HG03354 (cell line): ENCODE measurements at regions not wholly inside any gene's neighbourhood (a gene's known extent, or its start where the extent isn't known, plus 50 kb on each side); places are given as distances from the start of the nearest gene placed in this dataset.
"Not testable (repeated sequence)": the region's sequence is repeated elsewhere in the genome, so short reads cannot be mapped to it uniquely, and the experiment has no call there.

Experiments
- ATAC-seq: cut with Tn5 transposase; IDR thresholded peaks from one replicate; pipeline ENCODE4 v1.9.1; 2021; ENCODE audit warnings: mild to moderate bottlenecking; ENCODE audit not compliant: unreplicated experiment, poor library complexity, severe bottlenecking

DNA sequence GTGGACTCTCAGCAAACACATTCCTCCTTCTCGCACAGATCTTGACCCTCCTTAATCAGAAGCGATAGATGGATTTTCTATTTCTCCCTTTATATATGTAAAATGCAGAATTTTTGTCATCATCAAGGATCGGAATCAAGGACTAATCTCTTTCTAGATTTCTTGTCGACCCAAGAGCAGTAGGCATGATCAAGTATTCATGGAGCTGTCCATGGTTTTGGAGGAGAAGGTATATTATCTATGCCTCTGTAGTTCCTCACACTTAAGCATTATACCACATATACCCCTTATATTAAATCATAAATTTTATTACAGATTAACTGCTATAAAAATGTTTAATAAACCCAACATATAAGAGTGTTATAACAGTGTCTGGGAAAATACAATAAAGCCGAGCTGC is 886.8 kb downstream of the NLGN4X start:
- ATAC-seq, result no peak

- ATAC-seq, result no peak
These were observed 891.5 kb downstream of the NLGN4X start for GRCh38 chrX:5337160-5337559.

GRCh38 chrX:5324546-5324945 is 904.1 kb downstream of the NLGN4X start:
- no peak for ATAC-seq

- no peak for ATAC-seq
These were observed 914.5 kb downstream of the NLGN4X start for GRCh38 chrX:5314148-5314547.

- ATAC-seq, result no peak
These were observed 921.3 kb downstream of the NLGN4X start for GRCh38 chrX:5307416-5307815.

DNA sequence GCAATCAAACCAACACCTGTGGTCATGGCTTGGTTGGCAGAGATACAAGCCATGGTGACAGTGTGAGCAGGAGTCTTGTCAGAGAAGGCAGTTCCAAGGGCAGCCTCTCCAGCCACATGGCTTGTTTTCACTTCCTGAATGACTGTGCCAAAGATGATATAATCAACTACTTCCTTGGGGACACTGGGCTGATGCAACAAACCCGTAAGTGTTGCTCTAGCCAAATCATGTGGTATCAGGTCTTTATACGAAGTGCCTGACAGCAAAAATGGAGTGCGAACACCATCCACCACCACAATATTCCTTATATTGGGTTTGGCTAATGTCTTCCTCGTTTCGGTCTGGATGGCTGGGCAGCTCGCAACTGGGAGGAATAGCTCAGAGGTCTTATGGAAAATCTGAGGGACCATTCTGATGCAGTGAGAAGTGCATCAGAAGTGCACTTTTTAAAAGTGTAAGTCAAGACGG is 922.0 kb downstream of the NLGN4X start:
- no peak for ATAC-seq

DNA sequence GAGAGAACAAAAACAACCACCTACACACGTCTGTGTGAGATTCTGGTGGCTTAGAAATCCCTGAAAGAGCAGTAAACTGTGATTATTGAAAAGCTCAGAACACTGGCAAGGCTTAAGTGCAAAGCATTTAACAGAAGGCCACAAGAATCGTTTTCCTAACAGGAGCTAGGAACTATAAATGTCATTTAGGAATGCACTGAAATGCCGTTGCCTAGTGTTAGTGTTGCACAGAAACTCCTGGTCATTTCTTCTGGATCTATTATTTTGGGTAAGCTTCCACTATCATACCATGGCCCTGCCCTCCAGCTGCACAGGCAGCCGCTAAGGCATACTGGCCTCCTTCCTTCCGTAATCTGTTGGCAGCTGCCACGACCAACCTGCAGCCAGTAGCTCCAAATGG is 923.2 kb downstream of the NLGN4X start:
- no peak for ATAC-seq

GRCh38 chrX:5295004-5295403 is 933.7 kb downstream of the NLGN4X start:
- ATAC-seq, result no peak

GRCh38 chrX:5290635-5291034 is 938.0 kb downstream of the NLGN4X start:
- ATAC-seq, result no peak

DNA sequence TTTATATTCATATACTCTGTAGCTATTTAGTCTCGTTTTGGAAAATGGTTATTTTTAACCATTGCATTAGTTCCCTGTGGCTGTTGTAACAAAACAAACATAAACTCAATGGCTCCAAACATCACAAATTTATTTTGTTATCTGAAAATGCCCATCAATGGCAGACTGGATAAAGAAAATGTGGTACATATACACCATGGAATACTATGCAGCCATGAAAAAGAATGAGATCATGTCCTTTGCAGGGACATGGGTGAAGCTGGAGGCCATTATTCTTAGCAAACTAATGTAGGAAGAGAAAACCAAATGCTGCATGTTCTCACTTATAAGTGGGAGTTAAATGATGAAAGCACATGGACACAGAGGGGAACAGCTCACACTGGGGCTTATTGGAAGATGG is 938.7 kb downstream of the NLGN4X start:
- not testable (repeated sequence) for ATAC-seq

DNA sequence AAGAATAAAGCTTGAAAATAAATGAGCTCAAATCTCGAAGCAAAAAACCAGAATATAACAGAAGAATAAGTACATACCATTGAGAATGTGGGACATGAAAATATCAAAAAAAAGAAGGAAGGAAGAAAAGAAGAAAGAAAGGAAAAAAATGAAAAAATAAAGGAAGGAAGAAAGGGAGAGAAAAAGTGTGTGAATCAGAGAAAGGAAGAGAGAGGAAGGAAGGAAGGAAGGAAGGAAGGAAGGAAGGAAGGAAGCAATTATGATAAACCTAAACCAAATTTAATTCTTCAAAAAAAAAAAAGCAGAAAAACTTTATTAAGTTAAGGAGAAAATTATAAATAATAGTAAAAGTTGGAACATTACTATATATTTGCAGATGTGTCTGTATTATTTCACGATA is 949.8 kb downstream of the NLGN4X start:
- ATAC-seq, result no peak

- ATAC-seq, result no peak
These were observed 963.3 kb downstream of the NLGN4X start for GRCh38 chrX:5265324-5265850.

- ATAC-seq, result no peak
These were observed 978.6 kb downstream of the NLGN4X start for GRCh38 chrX:5250106-5250505.

GRCh38 chrX:5242091-5242790 is 986.4 kb downstream of the NLGN4X start:
- ATAC-seq, result no peak

- no peak for ATAC-seq
These were observed 991.9 kb downstream of the NLGN4X start for GRCh38 chrX:5236749-5237148.

DNA sequence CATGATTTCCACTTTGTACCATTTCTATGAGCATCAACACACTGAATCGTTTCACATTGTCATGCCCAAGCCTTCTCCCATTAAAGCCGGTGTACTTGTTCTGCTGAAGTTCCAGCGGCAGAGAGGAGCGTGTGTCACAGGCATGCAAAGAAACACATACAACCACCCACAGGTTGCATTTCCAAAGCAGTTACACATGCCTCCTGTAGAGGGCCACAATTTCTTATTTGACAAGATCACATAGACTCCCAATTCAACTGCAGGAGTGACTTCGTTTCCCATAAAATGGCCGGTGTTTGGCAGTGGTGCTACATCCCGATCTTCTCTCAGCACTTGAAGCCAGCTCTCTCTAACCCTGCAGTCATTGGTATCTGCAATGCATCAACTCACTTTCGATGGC is 992.6 kb downstream of the NLGN4X start:
- ATAC-seq, result no peak

- no peak for ATAC-seq
These were observed 994.8 kb downstream of the NLGN4X start for GRCh38 chrX:5233830-5234229.

- no peak for ATAC-seq
These were observed 1008.2 kb downstream of the NLGN4X start for GRCh38 chrX:5220421-5220820.

GRCh38 chrX:5194806-5195205 is 1033.9 kb downstream of the NLGN4X start:
- no peak for ATAC-seq

- no peak for ATAC-seq
These were observed 1048.4 kb downstream of the NLGN4X start for GRCh38 chrX:5180135-5180741.

DNA sequence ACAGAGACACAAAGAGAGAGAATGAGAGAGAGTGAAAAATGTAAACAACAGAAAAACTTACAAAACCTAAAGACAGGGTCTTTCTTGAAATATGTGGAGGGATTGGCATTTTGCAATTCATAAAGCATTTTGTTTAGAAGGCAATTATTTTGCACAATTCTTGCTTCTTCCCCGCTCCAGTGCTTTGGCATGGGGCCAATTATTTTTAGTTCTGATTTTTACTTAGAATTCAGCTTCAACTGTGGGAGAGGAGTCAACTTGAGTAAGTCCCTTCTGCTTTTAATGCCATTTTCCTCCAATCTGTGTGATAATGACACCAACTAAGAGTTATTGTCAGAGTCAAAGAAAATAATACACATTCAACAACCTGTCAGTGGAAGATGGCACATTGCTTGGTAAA is 1051.9 kb downstream of the NLGN4X start:
- no peak for ATAC-seq
